Testis (tissue), 2 donors: ENCODE measurements at regions not wholly inside any gene's neighbourhood (a gene's known extent, or its start where the extent isn't known, plus 50 kb on each side); places are given as distances from the start of the nearest gene placed in this dataset.

Experiments used
- DNase-seq: peaks from one replicate; pipeline ENCODE4 v3.0.0-alpha.2; 2019
- H3K27ac ChIP-seq, 2 donors: fragments of 200-600 bp; sonication (generic); one replicate each; pipeline ENCODE4 v1.5.1; 2019
- H3K27me3 ChIP-seq: fragments of 200-600 bp; sonication (generic); one replicate; pipeline ENCODE4 v1.5.1; 2019
- H3K36me3 ChIP-seq: fragments of 200-600 bp; sonication (generic); one replicate; pipeline ENCODE4 v1.5.1; 2017; ENCODE audit warnings: low read depth; ENCODE audit errors: missing control alignments
- H3K4me1 ChIP-seq: fragments of 200-600 bp; sonication (generic); one replicate; pipeline ENCODE4 v1.5.1; 2019
- H3K4me3 ChIP-seq, 2 donors: fragments of 200-600 bp; sonication (generic); one replicate each; pipeline ENCODE4 v1.5.1; 2017 to 2019
- H3K9me3 ChIP-seq: fragments of 200-600 bp; sonication (generic); one replicate; pipeline ENCODE4 v1.5.1; 2017
- CTCF ChIP-seq, 3 experiments: fragments of 450-650 bp in 2 of 3; fragments of 200-600 bp in 1 of 3; sonication (generic) in 1 of 3; IDR thresholded peaks; one replicate each; pipeline ENCODE4 v1.5.1; 2016 to 2019; ENCODE audit warnings: antibody characterized with exemption in 3 of 3, mild to moderate bottlenecking in 2 of 3, moderate library complexity in 1 of 3
- POLR2A ChIP-seq: fragments of 450-650 bp; IDR thresholded peaks from one replicate; pipeline ENCODE4 v1.6.1; 2017; ENCODE audit warnings: antibody characterized with exemption, mild to moderate bottlenecking, moderate library complexity
- WGBS, 2 donors: methylation state at CpG; one replicate each; pipeline ENCODE4 v1.1.5; 2018; 5-methylcytosine and 5-hydroxymethylcytosine counted together
- intact Hi-C: fragments of 100-400 bp; cut with DNase I; formaldehyde crosslinking; loops from one replicate; pipeline ENCODE4 v1.15.1; 2023; ENCODE audit warnings: low total_unique reads

GRCh38 chr3:59542276-59542675, 492.5 kb upstream of the CFAP20DC start:
- WGBS, 2 donors: 61 to 79% methylated on average over 3 of the region's 3 CpGs
- no peak overlapping the region for H3K4me3 ChIP-seq
- no peak for TF ChIP-seq POLR2A
- no peak for TF ChIP-seq CTCF (IDR thresholded peaks at IDR 0.05)
- no peaks in the 10 kb centered on the region for H3K27me3 ChIP-seq
- intact Hi-C loops: no loop called here
- no peak overlapping the region for H3K27ac ChIP-seq
- no peaks in the 10 kb centered on the region for H3K36me3 ChIP-seq
- H3K9me3 ChIP-seq: no peaks in the 10 kb centered on the region
- no peak for DNase-seq
- H3K4me1 ChIP-seq: no peaks in the 10 kb centered on the region

GRCh38 chr3:59540696-59541095, 490.9 kb upstream of the CFAP20DC start:
- no peak overlapping the region for H3K27ac ChIP-seq
- TF ChIP-seq POLR2A: no peak
- no peak for TF ChIP-seq CTCF (IDR thresholded peaks at IDR 0.05)
- H3K4me3 ChIP-seq: no peak overlapping the region
- intact Hi-C loops: no loop called here
- DNase-seq: no peak
- H3K9me3 ChIP-seq: no peaks in the 10 kb centered on the region
- no peaks in the 10 kb centered on the region for H3K4me1 ChIP-seq
- WGBS, 2 donors: 75 to 84% methylated on average over 5 of the region's 5 CpGs
- H3K27me3 ChIP-seq: no peaks in the 10 kb centered on the region
- no peaks in the 10 kb centered on the region for H3K36me3 ChIP-seq

- TF ChIP-seq POLR2A: no peak
- TF ChIP-seq CTCF (IDR thresholded peaks at IDR 0.05): no peak
- Histone ChIP-seq H3K4me1 (no peaks in the 10 kb centered on the region), H3K36me3 (no peaks in the 10 kb centered on the region), H3K27me3 (no peaks in the 10 kb centered on the region), H3K9me3 (no peaks in the 10 kb centered on the region), H3K27ac (no peak overlapping the region), H3K4me3 (no peak overlapping the region)
- DNase-seq: no peak
- WGBS, 2 donors: 91 to 92% methylated on average over 3 of the region's 3 CpGs
- intact Hi-C loops: no loop called here
These were observed 490.4 kb upstream of the CFAP20DC start for GRCh38 chr3:59540241-59540640.

- intact Hi-C loops: no loop called here
- Histone ChIP-seq H3K36me3 (no peaks in the 10 kb centered on the region), H3K27me3 (no peaks in the 10 kb centered on the region), H3K4me1 (no peaks in the 10 kb centered on the region), H3K27ac (no peak overlapping the region), H3K9me3 (no peaks in the 10 kb centered on the region), H3K4me3 (no peak overlapping the region)
- WGBS, 2 donors: 85 to 92% methylated on average over 10 of the region's 10 CpGs
- DNase-seq: no peak
- TF ChIP-seq POLR2A: no peak
- no peak for TF ChIP-seq CTCF (IDR thresholded peaks at IDR 0.05)
These were observed 489.1 kb upstream of the CFAP20DC start for GRCh38 chr3:59538753-59539432.

- Histone ChIP-seq H3K27ac (no peak overlapping the region), H3K4me1 (no peaks in the 10 kb centered on the region), H3K27me3 (no peaks in the 10 kb centered on the region), H3K4me3 (no peak overlapping the region), H3K36me3 (no peaks in the 10 kb centered on the region), H3K9me3 (no peaks in the 10 kb centered on the region)
- intact Hi-C loops: no loop called here
- TF ChIP-seq CTCF (IDR thresholded peaks at IDR 0.05) (no peak), POLR2A (no peak)
- DNase-seq: no peak
- 41 to 42% methylated on average over 1 of the region's 1 CpG for WGBS, 2 donors
These were observed 486.0 kb upstream of the CFAP20DC start for GRCh38 chr3:59535791-59536221.
